GM23248 (cell line): ENCODE measurements at regions not wholly inside any gene's neighbourhood (a gene's known extent, or its start where the extent isn't known, plus 50 kb on each side); places are given as distances from the start of the nearest gene placed in this dataset.

Source experiments
- DNase-seq: peaks from one replicate; pipeline ENCODE4 v3.0.0-alpha.2; 2015
- H2AFZ ChIP-seq: fragments of 200-600 bp; sonication (generic); 2 replicates; pipeline ENCODE4 v1.6.1; 2016; ENCODE audit warnings: antibody characterized with exemption
- H3F3A ChIP-seq: fragments of 200-600 bp; sonication (generic); 2 replicates; pipeline ENCODE4 v1.6.1; 2016; ENCODE audit warnings: mild to moderate bottlenecking, antibody characterized with exemption, mixed run types; ENCODE audit not compliant: insufficient read depth
- H3K27ac ChIP-seq: fragments of 200-600 bp; sonication (generic); 2 replicates; pipeline ENCODE4 v1.5.1; 2016; ENCODE audit warnings: mild to moderate bottlenecking
- H3K27me3 ChIP-seq: fragments of 200-600 bp; sonication (generic); replicated peaks from 2 replicates; pipeline ENCODE4 v1.6.1; 2016; ENCODE audit warnings: mild to moderate bottlenecking; ENCODE audit not compliant: insufficient read depth
- H3K36me3 ChIP-seq: fragments of 200-600 bp; sonication (generic); 2 replicates; pipeline ENCODE4 v1.6.1; 2016; ENCODE audit warnings: low read depth, mild to moderate bottlenecking
- H3K4me1 ChIP-seq: fragments of 200-600 bp; sonication (generic); 2 replicates; pipeline ENCODE4 v1.6.1; 2016; ENCODE audit warnings: mild to moderate bottlenecking; ENCODE audit not compliant: insufficient read depth
- H3K4me2 ChIP-seq: fragments of 200-600 bp; sonication (generic); one replicate; pipeline ENCODE4 v1.6.1; 2016; ENCODE audit warnings: mild to moderate bottlenecking; ENCODE audit not compliant: unreplicated experiment
- H3K4me3 ChIP-seq: fragments of 200-600 bp; sonication (generic); 2 replicates; pipeline ENCODE4 v1.5.1; 2016; ENCODE audit warnings: mild to moderate bottlenecking
- H3K79me2 ChIP-seq: fragments of 200-600 bp; sonication (generic); 2 replicates; pipeline ENCODE4 v1.6.1; 2016; ENCODE audit warnings: mild to moderate bottlenecking; ENCODE audit not compliant: insufficient read depth
- H3K9ac ChIP-seq: fragments of 200-600 bp; sonication (generic); 2 replicates; pipeline ENCODE4 v1.6.1; 2016; ENCODE audit warnings: mild to moderate bottlenecking
- H3K9me2 ChIP-seq: fragments of 200-600 bp; sonication (generic); 2 replicates; pipeline ENCODE4 v1.6.1; 2016; ENCODE audit warnings: mixed run types, mild to moderate bottlenecking, moderate library complexity; ENCODE audit not compliant: insufficient read depth
- H3K9me3 ChIP-seq: fragments of 200-600 bp; sonication (generic); one replicate; pipeline ENCODE4 v1.6.1; 2017; ENCODE audit warnings: low read depth
- H4K20me1 ChIP-seq: fragments of 200-600 bp; sonication (generic); 2 replicates; pipeline ENCODE4 v1.6.0; 2016; ENCODE audit not compliant: insufficient read depth
- EZH2 ChIP-seq: fragments of 200-600 bp; sonication (generic); IDR thresholded peaks from 2 replicates; pipeline ENCODE4 v1.6.1; 2018; ENCODE audit warnings: antibody characterized with exemption, mild to moderate bottlenecking; ENCODE audit not compliant: insufficient read depth, poor library complexity, severe bottlenecking
- EZH2phosphoT487 ChIP-seq: fragments of 200-600 bp; sonication (generic); IDR thresholded peaks from 2 replicates; pipeline ENCODE4 v1.6.1; 2018; ENCODE audit warnings: antibody characterized with exemption, moderate library complexity, mild to moderate bottlenecking, low read depth; ENCODE audit not compliant: insufficient read depth
- WGBS, 2 experiments: methylation state at CpG; one replicate each; pipeline ENCODE4 v1.1.6; 2015 to 2017; ENCODE audit warnings: low lambda C conversion rate in 2 of 2, low coverage in 1 of 2; ENCODE audit errors: missing lambda C conversion rate in 2 of 2; 5-methylcytosine and 5-hydroxymethylcytosine counted together
- in situ Hi-C: fragments of 300-500 bp; cut with MboI; formaldehyde crosslinking; loops from 2 replicates; pipeline ENCODE4 v1.15.0; 2020

GRCh38 chr18:60649107-60649506, 276.5 kb upstream of the MC4R start:
- no peak overlapping the region for H2AFZ ChIP-seq
- no peaks in the 10 kb centered on the region for H3K4me1 ChIP-seq
- no peak for DNase-seq
- H3K9me3 ChIP-seq = no peaks in the 10 kb centered on the region
- no peaks in the 10 kb centered on the region for H3K79me2 ChIP-seq
- 41 to 43% methylated on average over 5 of the region's 5 CpGs for WGBS, 2 experiments
- H3K4me3 ChIP-seq = no peak overlapping the region
- H3K27ac ChIP-seq = no peak overlapping the region
- in situ Hi-C loops = no loop called here
- no peaks in the 10 kb centered on the region for H3F3A ChIP-seq
- no peak for TF ChIP-seq EZH2phosphoT487
- TF ChIP-seq EZH2 = no peak
- no peaks in the 10 kb centered on the region for H3K27me3 ChIP-seq
- no peak overlapping the region for H3K9ac ChIP-seq
- H3K4me2 ChIP-seq = no peak overlapping the region
- no peaks in the 10 kb centered on the region for H4K20me1 ChIP-seq
- no peaks in the 10 kb centered on the region for H3K9me2 ChIP-seq
- no peaks in the 10 kb centered on the region for H3K36me3 ChIP-seq

GRCh38 chr18:60649842-60650536, 277.4 kb upstream of the MC4R start:
- H3K4me3 ChIP-seq = no peak overlapping the region
- in situ Hi-C loops = no loop called here
- no peak for TF ChIP-seq EZH2phosphoT487
- no peak for TF ChIP-seq EZH2
- no peaks in the 10 kb centered on the region for H4K20me1 ChIP-seq
- no peak overlapping the region for H3K27ac ChIP-seq
- no peaks in the 10 kb centered on the region for H3K36me3 ChIP-seq
- no peaks in the 10 kb centered on the region for H3K27me3 ChIP-seq
- no peak overlapping the region for H2AFZ ChIP-seq
- no peaks in the 10 kb centered on the region for H3F3A ChIP-seq
- H3K9me3 ChIP-seq = no peaks in the 10 kb centered on the region
- H3K79me2 ChIP-seq = no peaks in the 10 kb centered on the region
- 19 to 20% methylated on average over 3 of the region's 3 CpGs for WGBS, 2 experiments
- no peak overlapping the region for H3K4me2 ChIP-seq
- DNase-seq = no peak
- no peaks in the 10 kb centered on the region for H3K9me2 ChIP-seq
- H3K9ac ChIP-seq = no peak overlapping the region
- H3K4me1 ChIP-seq = no peaks in the 10 kb centered on the region

GRCh38 chr18:60654298-60654697, 281.7 kb upstream of the MC4R start:
- Histone ChIP-seq H3K9me3 (no peaks in the 10 kb centered on the region), H4K20me1 (no peaks in the 10 kb centered on the region), H3K4me3 (no peak overlapping the region), H2AFZ (no peak overlapping the region), H3K27me3 (no peaks in the 10 kb centered on the region), H3K4me2 (no peak overlapping the region), H3K4me1 (no peaks in the 10 kb centered on the region), H3K9ac (no peak overlapping the region), H3K27ac (no peak overlapping the region), H3F3A (no peaks in the 10 kb centered on the region), H3K36me3 (no peaks in the 10 kb centered on the region), H3K9me2 (no peaks in the 10 kb centered on the region), H3K79me2 (no peaks in the 10 kb centered on the region)
- in situ Hi-C loops = no loop called here
- 36 to 44% methylated on average over 2 of the region's 2 CpGs for WGBS, 2 experiments
- TF ChIP-seq EZH2 (no peak), EZH2phosphoT487 (no peak)
- DNase-seq = no peak

GRCh38 chr18:60656553-60656952, 284.0 kb upstream of the MC4R start:
- in situ Hi-C loops = no loop called here
- Histone ChIP-seq H3K4me3 (no peak overlapping the region), H3K27me3 (no peaks in the 10 kb centered on the region), H4K20me1 (no peaks in the 10 kb centered on the region), H3K79me2 (no peaks in the 10 kb centered on the region), H3F3A (no peaks in the 10 kb centered on the region), H3K27ac (no peak overlapping the region), H3K9me3 (no peaks in the 10 kb centered on the region), H3K9me2 (no peaks in the 10 kb centered on the region), H3K36me3 (no peaks in the 10 kb centered on the region), H3K4me2 (no peak overlapping the region), H3K9ac (no peak overlapping the region), H2AFZ (no peak overlapping the region), H3K4me1 (no peaks in the 10 kb centered on the region)
- DNase-seq = no peak
- no peak for TF ChIP-seq EZH2phosphoT487
- TF ChIP-seq EZH2 = no peak
- 40 to 53% methylated on average over 4 of the region's 4 CpGs for WGBS, 2 experiments
